K562 (cell line): ENCODE measurements at regions not wholly inside any gene's neighbourhood (a gene's known extent, or its start where the extent isn't known, plus 50 kb on each side); places are given as distances from the start of the nearest gene placed in this dataset.
"Not testable (repeated sequence)": the region's sequence is repeated elsewhere in the genome, so short reads cannot be mapped to it uniquely, and the experiment has no call there.

Experiments
- ATAC-seq: fragments of 200-7000 bp; cut with Tn5 transposase; 3 replicates; pipeline ENCODE4 v1.9.1; 2020; ENCODE audit warnings: moderate library complexity
- BruUV-seq: library from RNA; stranded (reverse); fragments of 400-500 nt; replicated peaks from 2 replicates; lab custom pipeline; 2021; lab: Mats Ljungman, UMichigan
- CTCF ChIA-PET: fragments of 300-600 bp; formaldehyde crosslinking; extraction: SDS; loops from one replicate; lab custom pipeline; 2021; ENCODE audit warnings: low intra/inter-chr PET ratio; lab: Yijun Ruan, JAX
- POLR2A ChIA-PET: fragments of 300-600, 350-650 bp; sonication (Branson Sonifier 250); formaldehyde crosslinking; extraction: SDS; loops from one replicate; lab custom pipeline; 2021; ENCODE audit warnings: antibody characterized with exemption, inconsistent platforms; lab: Yijun Ruan, JAX
- DNase-seq, 4 experiments: peaks; one replicate each; pipeline versions ENCODE4 v3.0.0 to v3.0.0-alpha.2; 2011 to 2018; ENCODE audit warnings: low spot score in 3 of 4, mixed read lengths in 3 of 4; ENCODE audit errors: extremely low read depth in 1 of 4
- FAIRE-seq: peaks from 2 replicates; lab custom pipeline; 2011; peaks lifted over from hg19 to GRCh38; lab: Jason Lieb, UNC
- H2AFZ ChIP-seq: 2 replicates; pipeline ENCODE4 v1.6.0; 2011; ENCODE audit warnings: low read depth, low read length, control low read depth, inconsistent platforms
- H3K27ac ChIP-seq: fragments of 200-600 bp; 3 replicates; pipeline ENCODE4 v1.8.0; 2011; ENCODE audit warnings: low read depth, mild to moderate bottlenecking, control low read depth, inconsistent platforms, low read length, moderate library complexity, mixed read lengths; ENCODE audit errors: extremely low read depth
- H3K27me3 ChIP-seq, 2 experiments: fragments of 300-600 bp in 1 of 2; 2 replicates in 1 of 2; 3 replicates in 1 of 2; pipeline versions ENCODE4 v1.6.0 to v1.8.0; 2011; ENCODE audit warnings: inconsistent platforms in 2 of 2, low read length in 2 of 2, mild to moderate bottlenecking in 1 of 2, mixed read lengths in 1 of 2, moderate library complexity in 1 of 2; ENCODE audit not compliant: control insufficient read depth in 2 of 2, insufficient read depth in 2 of 2
- H3K36me3 ChIP-seq: fragments of 300-600 bp; 3 replicates; pipeline ENCODE4 v1.8.0; 2011; ENCODE audit warnings: mild to moderate bottlenecking, low read length, inconsistent platforms; ENCODE audit not compliant: control insufficient read depth, insufficient read depth
- H3K4me1 ChIP-seq, 2 experiments: fragments of 200-600 bp in 1 of 2; replicated peaks in 1 of 2; 2 replicates in 1 of 2; 3 replicates in 1 of 2; pipeline versions ENCODE4 v1.5.1 to v1.8.0; 2011; ENCODE audit warnings: inconsistent platforms in 2 of 2, low read length in 2 of 2, mild to moderate bottlenecking in 1 of 2, mixed read lengths in 1 of 2, moderate library complexity in 1 of 2; ENCODE audit not compliant: control insufficient read depth in 2 of 2, insufficient read depth in 2 of 2
- H3K4me2 ChIP-seq: 2 replicates; pipeline ENCODE4 v1.6.1; 2011; ENCODE audit warnings: low read length, control low read depth, inconsistent platforms, mixed read lengths; ENCODE audit not compliant: insufficient read depth
- H3K4me3 ChIP-seq: fragments of 200-600 bp; sonication (generic), shearing (Covaris generic); 2 replicates; pipeline ENCODE4 v1.5.1; 2016; ENCODE audit warnings: control low read depth, inconsistent platforms
- H3K79me2 ChIP-seq: fragments of 200-600 bp; 3 replicates; pipeline ENCODE4 v1.8.0; 2011; ENCODE audit warnings: low read length, inconsistent platforms; ENCODE audit not compliant: control insufficient read depth, insufficient read depth
- H3K9ac ChIP-seq, 2 experiments: 2 replicates each; pipeline versions ENCODE4 v1.6.0 to v1.6.1; 2011; ENCODE audit warnings: low read depth in 2 of 2, low read length in 2 of 2, control low read depth in 1 of 2, inconsistent platforms in 1 of 2, mild to moderate bottlenecking in 1 of 2, mixed read lengths in 1 of 2; ENCODE audit not compliant: insufficient read depth in 1 of 2
- H3K9me1 ChIP-seq: one replicate; pipeline ENCODE4 v1.6.0; 2011; ENCODE audit warnings: inconsistent platforms, mild to moderate bottlenecking, low read length, moderate library complexity; ENCODE audit not compliant: control insufficient read depth, insufficient read depth
- H3K9me3 ChIP-seq: replicated peaks from 2 replicates; pipeline ENCODE4 v1.5.1; 2011; ENCODE audit warnings: low read depth, low read length, inconsistent platforms; ENCODE audit not compliant: control insufficient read depth, insufficient read depth
- H4K20me1 ChIP-seq: replicated peaks from 2 replicates; pipeline ENCODE4 v1.6.1; 2011; ENCODE audit warnings: low read length, inconsistent platforms, mixed read lengths; ENCODE audit not compliant: control insufficient read depth, insufficient read depth
- BCOR ChIP-seq: fragments of 450-650 bp; IDR thresholded peaks from 2 replicates; pipeline ENCODE4 v1.6.1; 2016
- CBX3 ChIP-seq, 2 experiments: IDR thresholded peaks; 1 replicate in 1 of 2; 2 replicates in 1 of 2; pipeline ENCODE4 v1.6.1; 2012; ENCODE audit warnings: inconsistent platforms in 2 of 2, low read length in 2 of 2, borderline replicate concordance in 1 of 2, control low read depth in 1 of 2
- GABPA ChIP-seq: fragments of 200-800 bp; sonication (Bioruptor generic); conservative IDR thresholded peaks from 2 replicates; pipeline ENCODE4 v1.6.1; 2016; ENCODE audit warnings: low read depth, missing genetic modification characterization, missing compliant biosample characterization
- SAFB2 ChIP-seq: fragments of 200-400 bp; formaldehyde crosslinking; IDR thresholded peaks from 2 replicates; pipeline ENCODE4 v1.6.1; 2018; ENCODE audit warnings: borderline replicate concordance, low read length, low read depth, moderate library complexity; ENCODE audit not compliant: severe bottlenecking
- TAF1 ChIP-seq: IDR thresholded peaks from 2 replicates; pipeline ENCODE4 v1.6.1; 2011; ENCODE audit warnings: mild to moderate bottlenecking, low read length, moderate library complexity; ENCODE audit not compliant: insufficient read depth, control insufficient read depth, severe bottlenecking; ENCODE audit errors: extremely low read depth
- whole genome bisulfite sequencing: fragments of 100-300 bp; shearing (Covaris generic); methylation state at CpG from one replicate; pipeline ENCODE4 v1.1.6; 2016; ENCODE audit warnings: low coverage, mixed read lengths; ENCODE audit not compliant: insufficient coverage; ENCODE audit errors: missing lambda C conversion rate; 5-methylcytosine and 5-hydroxymethylcytosine counted together
- in situ Hi-C: fragments of 300-500 bp; cut with MboI; formaldehyde crosslinking; loops from 4 replicates; pipeline ENCODE4 v1.15.0; 2018; ENCODE audit warnings: inconsistent platforms, mixed read lengths
- intact Hi-C: fragments of 100-400 bp; cut with micrococcal nuclease; formaldehyde crosslinking; loops from 2 replicates; pipeline ENCODE4 v1.14.2; 2022

DNA sequence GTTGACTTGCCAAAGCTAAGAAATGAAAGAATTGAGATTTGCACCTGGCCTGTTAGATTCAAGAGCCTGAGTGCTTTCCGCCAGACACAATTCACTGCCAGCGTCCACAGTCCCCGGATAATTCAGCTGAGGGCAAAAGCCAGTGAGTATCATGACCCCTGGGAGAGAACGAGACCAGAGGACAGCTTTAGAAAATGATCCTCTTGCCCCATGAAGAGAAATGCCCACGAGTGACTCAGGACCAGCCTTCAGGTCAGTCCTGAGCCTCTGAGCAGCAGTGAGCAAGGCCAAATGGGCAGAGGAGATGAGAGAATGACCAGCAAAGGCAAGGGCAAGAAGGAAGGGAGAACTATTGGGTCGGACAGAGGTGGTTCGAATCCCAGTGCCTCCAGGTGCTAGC lies 273.5 kb downstream of the FAM43A start:
- BruUV-seq = no TSS peak
- no peak for FAIRE-seq
- intact Hi-C loops (loop anchor here (10.0 kb wide), 1 partner anchor 274 kb away; the partner anchor contains the start of gene FAM43A), in situ Hi-C loops (no loop called here)
- Histone ChIP-seq H3K4me2 (no peak overlapping the region), H3K9me1 (no peaks in the 10 kb centered on the region), H3K9me3 (no peaks in the 10 kb centered on the region), H4K20me1 (0 out of 2 replicates have a peak, but pooled peaks cover 3% of the 10 kb centered on the region), H3K9ac (no peak overlapping the region), H3K36me3 (no peaks in the 10 kb centered on the region), H3K27ac (no peak overlapping the region), H3K4me1 (no peaks in the 10 kb centered on the region; a peak in 1 of 5 replicates), H3K4me3 (no peak overlapping the region), H3K27me3 (peaks cover 49 to 78% of the 10 kb centered on the region in 2 experiments), H2AFZ (no peak overlapping the region), H3K79me2 (no peaks in the 10 kb centered on the region)
- no peak for DNase-seq
- ChIA-PET CTCF (no interaction called here), POLR2A (no interaction called here)
- WGBS = 3% methylated on average over 7 of the region's 7 CpGs
- TF ChIP-seq CBX3 (IDR thresholded peaks at IDR 0.05; ENCODE audit: borderline replicate concordance in 1 of 2, low read length in 2 of 2) (no peak), TAF1 (no peak), SAFB2 (no peak), GABPA (no peak), BCOR (no peak)
- ATAC-seq = no peak

DNA sequence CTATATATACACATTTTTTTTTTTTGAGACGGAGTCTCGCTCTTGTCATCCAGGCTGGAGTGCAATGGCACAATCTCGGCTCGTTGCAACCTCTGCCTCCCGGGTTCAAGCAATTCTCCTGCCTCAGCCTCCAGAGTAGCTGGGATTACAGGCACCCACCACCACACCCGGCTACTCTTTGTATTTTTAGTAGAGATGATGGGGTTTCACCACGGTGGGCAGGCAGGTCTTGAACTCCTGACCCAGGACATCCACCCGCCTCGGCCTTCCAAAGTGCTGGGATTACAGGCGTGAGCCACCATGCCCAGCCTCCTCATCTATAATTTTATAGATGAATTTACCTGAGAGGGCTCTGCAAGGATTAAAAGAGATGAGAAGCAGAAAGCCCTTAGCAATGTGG lies 274.0 kb downstream of the FAM43A start:
- FAIRE-seq, H3K36me3 ChIP-seq, H3K27ac ChIP-seq, CTCF ChIA-PET, H3K9ac ChIP-seq, H3K4me1 ChIP-seq, ATAC-seq, H2AFZ ChIP-seq, DNase-seq, H3K9me3 ChIP-seq, in situ Hi-C loops, H3K9me1 ChIP-seq, H3K79me2 ChIP-seq, H4K20me1 ChIP-seq, BruUV-seq, H3K4me2 ChIP-seq, H3K4me3 ChIP-seq: not testable (repeated sequence)
- POLR2A ChIA-PET = interaction anchor here (1.0 kb wide), 1 partner anchor 15 kb away, joined by 4 read pairs; no protein-coding TSS in a partner anchor
- 2% methylated on average over 10 of the region's 10 CpGs for WGBS
- intact Hi-C loops = loop anchor here (10.0 kb wide), 1 partner anchor 275 kb away; the partner anchor contains the start of gene FAM43A
- H3K27me3 ChIP-seq = peaks cover 49 to 74% of the 10 kb centered on the region in 2 experiments
